ENCODE measurements at regions not wholly inside any gene's neighbourhood (a gene's known extent, or its start where the extent isn't known, plus 50 kb on each side); places are given as distances from the start of the nearest gene placed in this dataset.

DNA sequence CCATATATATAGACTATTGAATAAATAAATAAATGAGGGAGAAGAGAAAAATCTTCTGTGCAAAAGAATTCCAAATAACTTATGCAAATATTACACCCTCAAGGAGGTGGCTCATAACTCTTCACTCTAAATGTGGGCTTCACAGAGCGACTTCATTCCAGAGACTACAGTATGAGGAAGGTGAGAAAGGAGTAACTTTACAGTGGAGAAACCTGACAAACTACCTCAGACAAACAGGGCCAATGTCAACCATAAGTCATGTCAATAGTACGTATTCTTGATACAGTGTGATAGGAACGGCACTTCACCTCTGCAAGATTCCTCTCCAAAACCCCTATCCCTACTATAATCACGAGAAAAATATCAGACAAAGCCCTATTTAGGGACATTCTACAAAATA lies 158.4 kb upstream of the NAMPT start:
- no peaks in the 10 kb centered on the region for H3K79me2 ChIP-seq (ENCODE audit: insufficient read depth, low read length)
- 11% methylated on average over 4 of the region's 4 CpGs for WGBS (ENCODE audit: low lambda C conversion rate)
- POLR2A ChIA-PET = no interaction called here
- no peak overlapping the region for H3K27ac ChIP-seq (ENCODE audit: extremely low read length, insufficient read depth, low read length)
- CTCF ChIA-PET (ENCODE audit: low intra/inter-chr PET ratio, low total read pairs) = no interaction called here
- no peaks in the 10 kb centered on the region for H3K9me3 ChIP-seq (ENCODE audit: low read length)
- H3K4me1 ChIP-seq (ENCODE audit: insufficient read depth, low read length) = no peaks in the 10 kb centered on the region
- intact Hi-C loops (cut with micrococcal nuclease; ENCODE audit: unreplicated experiment) = no loop called here
- H4K20me1 ChIP-seq (ENCODE audit: insufficient read depth, low read length) = no peaks in the 10 kb centered on the region
- no peaks in the 10 kb centered on the region for H3K27me3 ChIP-seq (ENCODE audit: control insufficient read depth in 1 of 2, insufficient read depth in 2 of 2, low read length in 2 of 2)
- no TSS peak for BruUV-seq (replicated peaks)
- DNase-seq (ENCODE audit: low spot score) = no peak
- in situ Hi-C loops (cut with HindIII; ENCODE audit: extremely low pct_ligation_motif_present, low pct_unique_long_range_greater_than_20kb) = no loop called here
- no peak overlapping the region for H3K4me3 ChIP-seq (replicated peaks in 1 of 3; ENCODE audit: insufficient read depth in 1 of 3, low read depth in 2 of 3, low read length in 3 of 3)
- H3K36me3 ChIP-seq (replicated peaks in 1 of 2; ENCODE audit: control insufficient read depth in 1 of 2, insufficient read depth in 2 of 2, low read length in 2 of 2) = no peaks in the 10 kb centered on the region
- FAIRE-seq = no peak
- H3K4me2 ChIP-seq (ENCODE audit: low read depth, low read length) = no peak overlapping the region
- H2AFZ ChIP-seq (ENCODE audit: low read length) = no peak overlapping the region
- ATAC-seq = no peak
- no peak overlapping the region for H3K9ac ChIP-seq (ENCODE audit: insufficient read depth, low read depth, low read length)
- TF ChIP-seq, protein P1, sequence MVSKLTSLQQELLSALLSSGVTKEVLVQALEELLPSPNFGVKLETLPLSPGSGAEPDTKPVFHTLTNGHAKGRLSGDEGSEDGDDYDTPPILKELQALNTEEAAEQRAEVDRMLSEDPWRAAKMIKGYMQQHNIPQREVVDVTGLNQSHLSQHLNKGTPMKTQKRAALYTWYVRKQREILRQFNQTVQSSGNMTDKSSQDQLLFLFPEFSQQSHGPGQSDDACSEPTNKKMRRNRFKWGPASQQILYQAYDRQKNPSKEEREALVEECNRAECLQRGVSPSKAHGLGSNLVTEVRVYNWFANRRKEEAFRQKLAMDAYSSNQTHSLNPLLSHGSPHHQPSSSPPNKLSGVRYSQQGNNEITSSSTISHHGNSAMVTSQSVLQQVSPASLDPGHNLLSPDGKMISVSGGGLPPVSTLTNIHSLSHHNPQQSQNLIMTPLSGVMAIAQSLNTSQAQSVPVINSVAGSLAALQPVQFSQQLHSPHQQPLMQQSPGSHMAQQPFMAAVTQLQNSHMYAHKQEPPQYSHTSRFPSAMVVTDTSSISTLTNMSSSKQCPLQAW (CRISPR knock-in tag; IDR thresholded peaks at IDR 0.05) = no peak
- no peak for TF ChIP-seq ZBTB8A (CRISPR knock-in tag; IDR thresholded peaks at IDR 0.05; ENCODE audit: borderline replicate concordance, low read depth)
- TF ChIP-seq PBX2 (CRISPR knock-in tag; IDR thresholded peaks at IDR 0.05) = no peak
- no peak for TF ChIP-seq ZBTB1 (CRISPR knock-in tag; IDR thresholded peaks at IDR 0.05; ENCODE audit: borderline replicate concordance)
- TF ChIP-seq, protein P2, sequence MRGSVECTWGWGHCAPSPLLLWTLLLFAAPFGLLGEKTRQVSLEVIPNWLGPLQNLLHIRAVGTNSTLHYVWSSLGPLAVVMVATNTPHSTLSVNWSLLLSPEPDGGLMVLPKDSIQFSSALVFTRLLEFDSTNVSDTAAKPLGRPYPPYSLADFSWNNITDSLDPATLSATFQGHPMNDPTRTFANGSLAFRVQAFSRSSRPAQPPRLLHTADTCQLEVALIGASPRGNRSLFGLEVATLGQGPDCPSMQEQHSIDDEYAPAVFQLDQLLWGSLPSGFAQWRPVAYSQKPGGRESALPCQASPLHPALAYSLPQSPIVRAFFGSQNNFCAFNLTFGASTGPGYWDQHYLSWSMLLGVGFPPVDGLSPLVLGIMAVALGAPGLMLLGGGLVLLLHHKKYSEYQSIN (CRISPR knock-in tag; IDR thresholded peaks at IDR 0.05; ENCODE audit: borderline replicate concordance) = no peak
- TF ChIP-seq THYN1 (CRISPR knock-in tag; IDR thresholded peaks at IDR 0.05; ENCODE audit: borderline replicate concordance, low read depth) = no peak
- TF ChIP-seq RCOR2 (CRISPR knock-in tag; IDR thresholded peaks at IDR 0.05) = no peak
- TF ChIP-seq, protein P3, sequence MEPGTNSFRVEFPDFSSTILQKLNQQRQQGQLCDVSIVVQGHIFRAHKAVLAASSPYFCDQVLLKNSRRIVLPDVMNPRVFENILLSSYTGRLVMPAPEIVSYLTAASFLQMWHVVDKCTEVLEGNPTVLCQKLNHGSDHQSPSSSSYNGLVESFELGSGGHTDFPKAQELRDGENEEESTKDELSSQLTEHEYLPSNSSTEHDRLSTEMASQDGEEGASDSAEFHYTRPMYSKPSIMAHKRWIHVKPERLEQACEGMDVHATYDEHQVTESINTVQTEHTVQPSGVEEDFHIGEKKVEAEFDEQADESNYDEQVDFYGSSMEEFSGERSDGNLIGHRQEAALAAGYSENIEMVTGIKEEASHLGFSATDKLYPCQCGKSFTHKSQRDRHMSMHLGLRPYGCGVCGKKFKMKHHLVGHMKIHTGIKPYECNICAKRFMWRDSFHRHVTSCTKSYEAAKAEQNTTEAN (CRISPR knock-in tag; conservative IDR thresholded peaks at IDR 0.05) = no peak
- no peak for TF ChIP-seq POLR2AphosphoS2 (IDR thresholded peaks at IDR 0.05; ENCODE audit: low read depth, low read length)
- TF ChIP-seq, protein P4, sequence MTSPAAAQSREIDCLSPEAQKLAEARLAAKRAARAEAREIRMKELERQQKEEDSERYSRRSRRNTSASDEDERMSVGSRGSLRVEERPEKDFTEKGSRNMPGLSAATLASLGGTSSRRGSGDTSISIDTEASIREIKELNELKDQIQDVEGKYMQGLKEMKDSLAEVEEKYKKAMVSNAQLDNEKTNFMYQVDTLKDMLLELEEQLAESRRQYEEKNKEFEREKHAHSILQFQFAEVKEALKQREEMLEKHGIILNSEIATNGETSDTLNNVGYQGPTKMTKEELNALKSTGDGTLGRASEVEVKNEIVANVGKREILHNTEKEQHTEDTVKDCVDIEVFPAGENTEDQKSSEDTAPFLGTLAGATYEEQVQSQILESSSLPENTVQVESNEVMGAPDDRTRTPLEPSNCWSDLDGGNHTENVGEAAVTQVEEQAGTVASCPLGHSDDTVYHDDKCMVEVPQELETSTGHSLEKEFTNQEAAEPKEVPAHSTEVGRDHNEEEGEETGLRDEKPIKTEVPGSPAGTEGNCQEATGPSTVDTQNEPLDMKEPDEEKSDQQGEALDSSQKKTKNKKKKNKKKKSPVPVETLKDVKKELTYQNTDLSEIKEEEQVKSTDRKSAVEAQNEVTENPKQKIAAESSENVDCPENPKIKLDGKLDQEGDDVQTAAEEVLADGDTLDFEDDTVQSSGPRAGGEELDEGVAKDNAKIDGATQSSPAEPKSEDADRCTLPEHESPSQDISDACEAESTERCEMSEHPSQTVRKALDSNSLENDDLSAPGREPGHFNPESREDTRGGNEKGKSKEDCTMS (CRISPR knock-in tag; conservative IDR thresholded peaks at IDR 0.05) = no peak
- TF ChIP-seq MTA3 (CRISPR knock-in tag; IDR thresholded peaks at IDR 0.05) = no peak
- TF ChIP-seq ZNF746 (CRISPR knock-in tag; IDR thresholded peaks at IDR 0.05) = no peak
- no peak for TF ChIP-seq ZNF260 (CRISPR knock-in tag; IDR thresholded peaks at IDR 0.05; ENCODE audit: borderline replicate concordance, low read depth)
- no peak for TF ChIP-seq GATAD2A (CRISPR knock-in tag; IDR thresholded peaks at IDR 0.05)
- TF ChIP-seq ZBTB46 (CRISPR knock-in tag; IDR thresholded peaks at IDR 0.05; ENCODE audit: borderline replicate concordance) = no peak
- no peak for TF ChIP-seq SP5 (CRISPR knock-in tag; IDR thresholded peaks at IDR 0.05; ENCODE audit: borderline replicate concordance, low read depth)

Data from HepG2 (cell line).